SK-N-SH (cell line): ENCODE measurements at regions not wholly inside any gene's neighbourhood (a gene's known extent, or its start where the extent isn't known, plus 50 kb on each side); places are given as distances from the start of the nearest gene placed in this dataset.

Experiments
- CTCF ChIA-PET: fragments of 300-600, 350-600 bp; formaldehyde crosslinking; extraction: SDS; loops from one replicate; lab custom pipeline; 2021; lab: Yijun Ruan, JAX
- POLR2A ChIA-PET: fragments of 350-600 bp; sonication (Branson Sonifier 250); formaldehyde crosslinking; extraction: SDS; loops from one replicate; lab custom pipeline; 2020; ENCODE audit warnings: antibody characterized with exemption, inconsistent platforms; lab: Yijun Ruan, JAX
- DNase-seq: peaks from one replicate; pipeline ENCODE4 v3.0.0; 2012
- H2AFZ ChIP-seq: fragments of 200-600 bp; sonication (generic); 2 replicates; pipeline ENCODE4 v1.8.1; 2016; ENCODE audit warnings: antibody characterized with exemption, mild to moderate bottlenecking, low read depth
- H3F3A ChIP-seq: fragments of 200-600 bp; sonication (generic); replicated peaks from 2 replicates; pipeline ENCODE3; 2016; ENCODE audit warnings: antibody characterized with exemption, mild to moderate bottlenecking; ENCODE audit not compliant: insufficient read depth
- H3K27ac ChIP-seq, 2 experiments: fragments of 200-500 bp in 1 of 2; fragments of 200-600 bp in 1 of 2; sonication (Bioruptor generic) in 1 of 2; sonication (generic), shearing (Covaris generic) in 1 of 2; 2 replicates each; pipeline versions ENCODE4 v1.5.1 to v1.6.1; 2014 to 2016; ENCODE audit warnings: low read depth in 2 of 2, inconsistent platforms in 1 of 2, low read length in 1 of 2, mild to moderate bottlenecking in 1 of 2, mixed read lengths in 1 of 2
- H3K27me3 ChIP-seq: fragments of 200-600 bp; sonication (generic), shearing (Covaris generic); 2 replicates; pipeline ENCODE4 v1.6.1; 2016; ENCODE audit warnings: mixed run types; ENCODE audit not compliant: insufficient read depth
- H3K36me3 ChIP-seq, 2 experiments: fragments of 200-500 bp in 1 of 2; fragments of 200-600 bp in 1 of 2; sonication (Bioruptor generic) in 1 of 2; sonication (generic) in 1 of 2; replicated peaks in 1 of 2; 2 replicates each; pipeline versions ENCODE3 to v1.5.1; 2014 to 2016; ENCODE audit warnings: low read length in 1 of 2, mild to moderate bottlenecking in 1 of 2; ENCODE audit not compliant: insufficient read depth in 2 of 2, control insufficient read depth in 1 of 2
- H3K4me1 ChIP-seq, 2 experiments: fragments of 200-500 bp in 1 of 2; fragments of 200-600 bp in 1 of 2; sonication (Bioruptor generic) in 1 of 2; sonication (generic), shearing (Covaris generic) in 1 of 2; 2 replicates each; pipeline versions ENCODE4 v1.5.1 to v1.6.1; 2014 to 2016; ENCODE audit warnings: low read depth in 1 of 2, low read length in 1 of 2, mixed run types in 1 of 2; ENCODE audit not compliant: insufficient read depth in 2 of 2, control insufficient read depth in 1 of 2
- H3K4me2 ChIP-seq: fragments of 200-600 bp; sonication (generic), shearing (Covaris generic); 2 replicates; pipeline ENCODE4 v1.6.1; 2017; ENCODE audit warnings: mixed run types
- H3K4me3 ChIP-seq, 2 experiments: fragments of 200-500 bp in 1 of 2; fragments of 200-600 bp in 1 of 2; sonication (Bioruptor generic) in 1 of 2; sonication (generic), shearing (Covaris generic) in 1 of 2; 2 replicates each; pipeline versions ENCODE4 v1.5.1 to v1.8.1; 2014 to 2016; ENCODE audit warnings: low read depth in 2 of 2, inconsistent platforms in 1 of 2, low read length in 1 of 2, mild to moderate bottlenecking in 1 of 2, mixed read lengths in 1 of 2, moderate library complexity in 1 of 2
- H3K79me2 ChIP-seq: fragments of 200-600 bp; sonication (generic); 2 replicates; pipeline ENCODE4 v1.8.1; 2017; ENCODE audit warnings: mild to moderate bottlenecking; ENCODE audit not compliant: insufficient read depth
- H3K9ac ChIP-seq: fragments of 200-600 bp; sonication (generic); 2 replicates; pipeline ENCODE4 v1.6.1; 2017; ENCODE audit warnings: mixed run types
- H3K9me2 ChIP-seq: fragments of 200-600 bp; sonication (generic); 2 replicates; pipeline ENCODE4 v1.6.1; 2017; ENCODE audit warnings: mixed run types
- H3K9me3 ChIP-seq: fragments of 200-600 bp; sonication (generic); 2 replicates; pipeline ENCODE4 v1.6.1; 2017; ENCODE audit warnings: mixed run types, mild to moderate bottlenecking, moderate library complexity
- H4K20me1 ChIP-seq: fragments of 200-600 bp; sonication (generic); 2 replicates; pipeline ENCODE4 v1.6.1; 2017; ENCODE audit warnings: mild to moderate bottlenecking, mixed run types; ENCODE audit not compliant: insufficient read depth
- CHD2 ChIP-seq: fragments of 150-350 bp; IDR thresholded peaks from 2 replicates; pipeline ENCODE4 v1.6.1; 2018; ENCODE audit warnings: low read length; ENCODE audit not compliant: partially characterized antibody
- EZH2phosphoT487 ChIP-seq: fragments of 200-600 bp; sonication (generic); IDR thresholded peaks from 2 replicates; pipeline ENCODE4 v1.6.1; 2017; ENCODE audit warnings: low read depth, mixed run types, mild to moderate bottlenecking, antibody characterized with exemption, moderate library complexity, borderline replicate concordance
- FOXJ3 ChIP-seq: sonication (generic); formaldehyde crosslinking; IDR thresholded peaks from 2 replicates; pipeline ENCODE4 v1.5.1; 2020; ENCODE audit warnings: mild to moderate bottlenecking, missing genetic modification reagents
- FOXM1 ChIP-seq: IDR thresholded peaks from 2 replicates; pipeline ENCODE4 v1.4.0; 2012; ENCODE audit warnings: low read depth, mild to moderate bottlenecking
- GATA2 ChIP-seq: sonication (generic); formaldehyde crosslinking; IDR thresholded peaks from 2 replicates; pipeline ENCODE4 v1.5.0; 2020; ENCODE audit warnings: mild to moderate bottlenecking, missing genetic modification reagents
- MEF2A ChIP-seq: IDR thresholded peaks from 2 replicates; pipeline ENCODE4 v1.4.0; 2012; ENCODE audit warnings: low read depth, borderline replicate concordance
- MXI1 ChIP-seq: IDR thresholded peaks from 2 replicates; pipeline ENCODE4 v1.6.1; 2012; ENCODE audit warnings: mild to moderate bottlenecking, low read depth, low read length, improper control_type of control experiment
- NRF1 ChIP-seq: IDR thresholded peaks from 2 replicates; pipeline ENCODE4 v1.6.1; 2012; ENCODE audit warnings: low read depth, mild to moderate bottlenecking, low read length
- POLR2AphosphoS5 ChIP-seq: IDR thresholded peaks from 2 replicates; pipeline ENCODE4 v1.6.1; 2012; ENCODE audit warnings: low read depth, low read length
- REST ChIP-seq: IDR thresholded peaks from 2 replicates; pipeline ENCODE4 v1.6.1; 2012; ENCODE audit warnings: mild to moderate bottlenecking, low read depth, low read length, moderate library complexity
- RXRA ChIP-seq: IDR thresholded peaks from 2 replicates; pipeline ENCODE4 v1.4.0; 2012; ENCODE audit warnings: low read depth, mild to moderate bottlenecking, borderline replicate concordance
- SMC3 ChIP-seq: IDR thresholded peaks from 2 replicates; pipeline ENCODE4 v1.6.1; 2012; ENCODE audit warnings: low read depth, low read length, improper control_type of control experiment
- TAF1 ChIP-seq: IDR thresholded peaks from 2 replicates; pipeline ENCODE4 v1.6.1; 2012; ENCODE audit warnings: low read depth, mild to moderate bottlenecking, low read length, moderate library complexity, borderline replicate concordance
- TCF12 ChIP-seq: IDR thresholded peaks from 2 replicates; pipeline ENCODE4 v1.4.0; 2012
- TEAD4 ChIP-seq: IDR thresholded peaks from 2 replicates; pipeline ENCODE4 v1.4.0; 2012; ENCODE audit warnings: mild to moderate bottlenecking, borderline replicate concordance; ENCODE audit not compliant: insufficient read depth
- YY1 ChIP-seq: IDR thresholded peaks from 2 replicates; pipeline ENCODE4 v1.4.0; 2012; ENCODE audit warnings: low read depth, mild to moderate bottlenecking
- WGBS: methylation state at CpG from one replicate; pipeline ENCODE4 v1.1.6; 2017; ENCODE audit warnings: low lambda C conversion rate; 5-methylcytosine and 5-hydroxymethylcytosine counted together
- TF ChIP-seq, protein P1 (sequence below): IDR thresholded peaks from 2 replicates; pipeline ENCODE4 v1.4.0; 2012; ENCODE audit warnings: low read depth, borderline replicate concordance
- TF ChIP-seq, protein P2 (sequence below): IDR thresholded peaks from 2 replicates; pipeline ENCODE4 v1.4.0; 2012; ENCODE audit warnings: low read depth
- TF ChIP-seq, protein P3 (sequence below): fragments of 200-600 bp; sonication (generic); IDR thresholded peaks from 2 replicates; pipeline ENCODE4 v1.6.1; 2017; ENCODE audit warnings: antibody characterized with exemption, mild to moderate bottlenecking, moderate library complexity

DNA sequence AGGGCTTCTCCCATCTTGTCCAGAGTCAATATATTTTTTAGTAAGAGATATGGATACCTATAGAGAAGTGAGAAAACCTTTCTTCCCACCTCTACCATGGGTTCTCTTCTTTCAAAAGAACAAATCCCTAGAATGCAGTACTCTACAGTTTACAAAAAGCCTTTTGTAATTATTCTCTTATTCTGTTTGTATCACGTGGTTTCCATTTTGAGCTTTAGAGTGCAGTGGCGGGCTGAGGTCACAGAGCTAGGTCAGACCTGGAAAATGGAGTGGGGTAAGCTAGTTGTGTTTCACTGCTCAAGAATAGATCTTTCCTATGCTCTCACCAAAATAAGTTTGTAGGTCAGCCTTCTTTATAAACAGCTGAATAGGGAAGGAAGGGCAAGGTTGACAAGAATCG lies 85.3 kb upstream of the MAF start:
- 46% methylated on average over 3 of the region's 3 CpGs for WGBS
- no peak for DNase-seq
- Histone ChIP-seq H3K9me3 (no peaks in the 10 kb centered on the region; the same call in 1 of the 2 replicates), H3K27ac (no peak overlapping the region), H4K20me1 (no peaks in the 10 kb centered on the region), H3K36me3 (no peaks in the 10 kb centered on the region), H3K4me1 (no peaks in the 10 kb centered on the region), H3F3A (no peaks in the 10 kb centered on the region), H3K4me2 (no peak overlapping the region), H3K27me3 (no peaks in the 10 kb centered on the region), H3K4me3 (no peak overlapping the region), H2AFZ (no peak overlapping the region)
- CTCF ChIA-PET: interaction anchor here (0.8 kb wide), 1 partner anchor 14 kb away, joined by 3 read pairs; no protein-coding TSS in a partner anchor
- TF ChIP-seq FOXJ3 (no peak), FOXM1 (no peak), TCF12 (no peak), CHD2 (no peak), SMC3 (no peak), POLR2AphosphoS5 (no peak), TAF1 (no peak), EZH2phosphoT487 (no peak), YY1 (no peak), MXI1 (no peak), TEAD4 (no peak), RXRA (no peak), MEF2A (no peak), NRF1 (no peak), GATA2 (CRISPR knock-in tag) (no peak), REST (no peak)
- TF ChIP-seq, protein P1, sequence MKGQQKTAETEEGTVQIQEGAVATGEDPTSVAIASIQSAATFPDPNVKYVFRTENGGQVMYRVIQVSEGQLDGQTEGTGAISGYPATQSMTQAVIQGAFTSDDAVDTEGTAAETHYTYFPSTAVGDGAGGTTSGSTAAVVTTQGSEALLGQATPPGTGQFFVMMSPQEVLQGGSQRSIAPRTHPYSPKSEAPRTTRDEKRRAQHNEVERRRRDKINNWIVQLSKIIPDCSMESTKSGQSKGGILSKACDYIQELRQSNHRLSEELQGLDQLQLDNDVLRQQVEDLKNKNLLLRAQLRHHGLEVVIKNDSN: no peak
- TF ChIP-seq, protein P2, sequence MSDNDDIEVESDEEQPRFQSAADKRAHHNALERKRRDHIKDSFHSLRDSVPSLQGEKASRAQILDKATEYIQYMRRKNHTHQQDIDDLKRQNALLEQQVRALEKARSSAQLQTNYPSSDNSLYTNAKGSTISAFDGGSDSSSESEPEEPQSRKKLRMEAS: no peak
- TF ChIP-seq, protein P3, sequence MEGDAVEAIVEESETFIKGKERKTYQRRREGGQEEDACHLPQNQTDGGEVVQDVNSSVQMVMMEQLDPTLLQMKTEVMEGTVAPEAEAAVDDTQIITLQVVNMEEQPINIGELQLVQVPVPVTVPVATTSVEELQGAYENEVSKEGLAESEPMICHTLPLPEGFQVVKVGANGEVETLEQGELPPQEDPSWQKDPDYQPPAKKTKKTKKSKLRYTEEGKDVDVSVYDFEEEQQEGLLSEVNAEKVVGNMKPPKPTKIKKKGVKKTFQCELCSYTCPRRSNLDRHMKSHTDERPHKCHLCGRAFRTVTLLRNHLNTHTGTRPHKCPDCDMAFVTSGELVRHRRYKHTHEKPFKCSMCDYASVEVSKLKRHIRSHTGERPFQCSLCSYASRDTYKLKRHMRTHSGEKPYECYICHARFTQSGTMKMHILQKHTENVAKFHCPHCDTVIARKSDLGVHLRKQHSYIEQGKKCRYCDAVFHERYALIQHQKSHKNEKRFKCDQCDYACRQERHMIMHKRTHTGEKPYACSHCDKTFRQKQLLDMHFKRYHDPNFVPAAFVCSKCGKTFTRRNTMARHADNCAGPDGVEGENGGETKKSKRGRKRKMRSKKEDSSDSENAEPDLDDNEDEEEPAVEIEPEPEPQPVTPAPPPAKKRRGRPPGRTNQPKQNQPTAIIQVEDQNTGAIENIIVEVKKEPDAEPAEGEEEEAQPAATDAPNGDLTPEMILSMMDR: no peak
- TF ChIP-seq, all 33 proteins: peak for 0
- no peak overlapping the region for H3K9ac ChIP-seq
- no peaks in the 10 kb centered on the region for H3K79me2 ChIP-seq
- POLR2A ChIA-PET: no interaction called here
- H3K9me2 ChIP-seq: no peaks in the 10 kb centered on the region
